HG02981 (cell line): ENCODE measurements at regions not wholly inside any gene's neighbourhood (a gene's known extent, or its start where the extent isn't known, plus 50 kb on each side); places are given as distances from the start of the nearest gene placed in this dataset.

Experiments used
- ATAC-seq: cut with Tn5 transposase; IDR thresholded peaks from one replicate; pipeline ENCODE4 v1.9.1; 2021; ENCODE audit warnings: mild to moderate bottlenecking, moderate library complexity; ENCODE audit not compliant: unreplicated experiment

GRCh38 chr14:61111209-61111665, 130.2 kb downstream of the SLC38A6 start:
- ATAC-seq, result no peak

- no peak for ATAC-seq
Measured at GRCh38 chr14:61110316-61111082, 129.5 kb downstream of the SLC38A6 start.

- ATAC-seq, result no peak
Measured at GRCh38 chr14:61109288-61109687, 128.2 kb downstream of the SLC38A6 start.

- no peak for ATAC-seq
Measured at GRCh38 chr14:61108496-61109141, 127.6 kb downstream of the SLC38A6 start.

GRCh38 chr14:61107869-61108493, 126.9 kb downstream of the SLC38A6 start:
- no peak for ATAC-seq

- ATAC-seq, result no peak
Measured at GRCh38 chr14:61106959-61107641, 126.1 kb downstream of the SLC38A6 start.

- no peak for ATAC-seq
Measured at GRCh38 chr14:61106271-61106958, 125.4 kb downstream of the SLC38A6 start.

GRCh38 chr14:61104358-61104757, 123.3 kb downstream of the SLC38A6 start:
- ATAC-seq, result no peak

- ATAC-seq, result peak; percentile 55
Measured at GRCh38 chr14:61103541-61104339, 122.7 kb downstream of the SLC38A6 start.

GRCh38 chr14:61102549-61103466, 121.8 kb downstream of the SLC38A6 start:
- ATAC-seq, result no peak
